SK-N-SH treated with all-trans-retinoic acid at 6 μM for 48 hours (cell line): ENCODE measurements at regions not wholly inside any gene's neighbourhood (a gene's known extent, or its start where the extent isn't known, plus 50 kb on each side); places are given as distances from the start of the nearest gene placed in this dataset.

ENCODE experiments used
- ATAC-seq: fragments of 200-7000 bp; cut with Tn5 transposase; 3 replicates; pipeline ENCODE4 v1.9.1; 2020; ENCODE audit warnings: mild to moderate bottlenecking, moderate library complexity
- ARNTL ChIP-seq: fragments of 450-650 bp; formaldehyde crosslinking; IDR thresholded peaks from 2 replicates; pipeline ENCODE4 v1.5.0; 2020; ENCODE audit warnings: low read depth, mild to moderate bottlenecking, moderate library complexity, borderline replicate concordance
- BACH2 ChIP-seq: fragments of 250-450 bp; sonication (Bioruptor Pico); IDR thresholded peaks from 2 replicates; pipeline ENCODE4 v1.9.0; 2021; ENCODE audit warnings: mild to moderate bottlenecking, borderline replicate concordance
- CREB5 ChIP-seq: fragments of 250-450 bp; sonication (Bioruptor Pico); IDR thresholded peaks from 2 replicates; pipeline ENCODE4 v1.5.1; 2020; ENCODE audit warnings: low read depth, mild to moderate bottlenecking, moderate library complexity
- CSRNP3 ChIP-seq: fragments of 250-450 bp; sonication (Bioruptor Pico); IDR thresholded peaks from 2 replicates; pipeline ENCODE4 v1.5.1; 2021; ENCODE audit warnings: mild to moderate bottlenecking, moderate library complexity
- GLIS3 ChIP-seq: fragments of 250-450 bp; sonication (Bioruptor Pico); IDR thresholded peaks from 2 replicates; pipeline ENCODE4 v1.5.0; 2020; ENCODE audit warnings: mild to moderate bottlenecking, moderate library complexity
- OSR1 ChIP-seq: fragments of 250-450 bp; sonication (Bioruptor Pico); IDR thresholded peaks from 2 replicates; pipeline ENCODE4 v1.8.0; 2022; ENCODE audit warnings: moderate library complexity, mild to moderate bottlenecking, inconsistent platforms
- PATZ1 ChIP-seq: fragments of 250-450 bp; sonication (Bioruptor Pico); IDR thresholded peaks from 2 replicates; pipeline ENCODE4 v1.8.0; 2020; ENCODE audit warnings: mild to moderate bottlenecking, moderate library complexity, borderline replicate concordance
- POU6F1 ChIP-seq: fragments of 250-450 bp; sonication (Bioruptor Pico); IDR thresholded peaks from 2 replicates; pipeline ENCODE4 v1.8.0; 2021; ENCODE audit warnings: low read depth, mild to moderate bottlenecking, moderate library complexity, borderline replicate concordance
- PPARA ChIP-seq: fragments of 250-450 bp; sonication (Bioruptor Pico); IDR thresholded peaks from 2 replicates; pipeline ENCODE4 v1.5.0; 2020; ENCODE audit warnings: mild to moderate bottlenecking, borderline replicate concordance
- RARB ChIP-seq: fragments of 250-450 bp; sonication (Bioruptor Pico); IDR thresholded peaks from 2 replicates; pipeline ENCODE4 v1.8.0; 2021; ENCODE audit warnings: mild to moderate bottlenecking, moderate library complexity
- SNAI2 ChIP-seq: fragments of 250-450 bp; sonication (Bioruptor Pico); IDR thresholded peaks from 2 replicates; pipeline ENCODE4 v1.5.0; 2020; ENCODE audit warnings: mild to moderate bottlenecking, moderate library complexity
- TCF4 ChIP-seq: fragments of 250-450 bp; sonication (Bioruptor Pico); IDR thresholded peaks from 2 replicates; pipeline ENCODE4 v1.8.0; 2021; ENCODE audit warnings: mild to moderate bottlenecking, moderate library complexity, borderline replicate concordance
- ZC3H10 ChIP-seq: fragments of 250-450 bp; sonication (Bioruptor Pico); IDR thresholded peaks from 2 replicates; pipeline ENCODE4 v1.5.1; 2021; ENCODE audit warnings: mild to moderate bottlenecking, moderate library complexity
- ZFP3 ChIP-seq: fragments of 250-450 bp; sonication (Bioruptor Pico); IDR thresholded peaks from 2 replicates; pipeline ENCODE4 v1.5.0; 2020; ENCODE audit warnings: mild to moderate bottlenecking, moderate library complexity
- ZFP30 ChIP-seq: fragments of 450-650 bp; formaldehyde crosslinking; IDR thresholded peaks from 2 replicates; pipeline ENCODE4 v1.5.0; 2022; ENCODE audit warnings: mild to moderate bottlenecking, moderate library complexity
- ZNF565 ChIP-seq: fragments of 450-650 bp; formaldehyde crosslinking; conservative IDR thresholded peaks from 2 replicates; pipeline ENCODE4 v1.5.0; 2020; ENCODE audit warnings: low read depth, mild to moderate bottlenecking, moderate library complexity
- ZNF70 ChIP-seq: fragments of 450-650 bp; formaldehyde crosslinking; IDR thresholded peaks from 2 replicates; pipeline ENCODE4 v1.5.0; 2020; ENCODE audit warnings: mild to moderate bottlenecking, moderate library complexity
- ZNF8 ChIP-seq: fragments of 450-650 bp; formaldehyde crosslinking; IDR thresholded peaks from 2 replicates; pipeline ENCODE4 v1.5.0; 2020; ENCODE audit warnings: mild to moderate bottlenecking, moderate library complexity

GRCh38 chr18:72232644-72233043 lies 311.5 kb downstream of the CBLN2 start:
- ATAC-seq = no peak

GRCh38 chr18:72225958-72226357 lies 318.2 kb downstream of the CBLN2 start:
- TF ChIP-seq CREB5 (no peak), PPARA (no peak)
- ATAC-seq = no peak

More at GRCh38 chr18:72232644-72233043, 311.5 kb downstream of the CBLN2 start:
- TF ChIP-seq ZNF70 (CRISPR knock-in tag) (no peak), PATZ1 (CRISPR knock-in tag) (no peak), TCF4 (CRISPR knock-in tag) (no peak), BACH2 (CRISPR knock-in tag) (no peak), POU6F1 (CRISPR knock-in tag) (no peak), ZNF8 (CRISPR knock-in tag) (no peak), PPARA (no peak)

GRCh38 chr18:72223733-72224132 lies 320.4 kb downstream of the CBLN2 start:
- ATAC-seq = no peak

More at GRCh38 chr18:72223733-72224132, 320.4 kb downstream of the CBLN2 start:
- TF ChIP-seq BACH2 (CRISPR knock-in tag) (no peak), ZFP3 (CRISPR knock-in tag) (no peak), CSRNP3 (no peak), TCF4 (CRISPR knock-in tag) (no peak), SNAI2 (CRISPR knock-in tag) (no peak), GLIS3 (no peak), POU6F1 (CRISPR knock-in tag) (no peak), ZNF565 (CRISPR knock-in tag) (no peak), OSR1 (CRISPR knock-in tag) (no peak), ZNF70 (CRISPR knock-in tag) (no peak), RARB (no peak), ZFP30 (CRISPR knock-in tag) (no peak), PPARA (no peak), ZC3H10 (CRISPR knock-in tag) (no peak), ARNTL (CRISPR knock-in tag) (no peak), PATZ1 (CRISPR knock-in tag) (no peak), ZNF8 (CRISPR knock-in tag) (no peak)
